Suppressor macrophage treated with lipopolysaccharide for 4 hours (primary cell): ENCODE measurements at regions not wholly inside any gene's neighbourhood (a gene's known extent, or its start where the extent isn't known, plus 50 kb on each side); places are given as distances from the start of the nearest gene placed in this dataset.

Source experiments
- DNase-seq: peaks from one replicate; pipeline ENCODE4 v3.0.0-alpha.2; 2020

DNA sequence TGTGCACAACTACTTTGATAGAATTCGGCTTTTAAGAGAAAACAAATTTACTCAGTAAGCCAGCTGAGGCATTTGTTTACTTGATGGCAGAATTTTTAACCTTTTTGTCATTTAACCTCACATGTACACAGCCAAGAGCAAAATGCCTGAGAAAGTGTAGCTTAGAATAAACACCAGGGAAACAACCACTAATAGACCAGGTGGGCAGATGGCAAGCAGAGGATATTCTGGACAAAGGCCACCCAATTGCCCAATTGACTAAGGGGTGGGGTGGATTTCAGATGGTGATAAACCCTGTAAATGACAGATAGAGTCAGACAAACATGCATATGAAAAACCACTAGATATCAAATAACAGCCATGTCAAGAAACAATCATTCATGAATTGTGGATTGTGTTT lies 190.7 kb upstream of the FBXL4 start:
- DNase-seq, result no peak

DNA sequence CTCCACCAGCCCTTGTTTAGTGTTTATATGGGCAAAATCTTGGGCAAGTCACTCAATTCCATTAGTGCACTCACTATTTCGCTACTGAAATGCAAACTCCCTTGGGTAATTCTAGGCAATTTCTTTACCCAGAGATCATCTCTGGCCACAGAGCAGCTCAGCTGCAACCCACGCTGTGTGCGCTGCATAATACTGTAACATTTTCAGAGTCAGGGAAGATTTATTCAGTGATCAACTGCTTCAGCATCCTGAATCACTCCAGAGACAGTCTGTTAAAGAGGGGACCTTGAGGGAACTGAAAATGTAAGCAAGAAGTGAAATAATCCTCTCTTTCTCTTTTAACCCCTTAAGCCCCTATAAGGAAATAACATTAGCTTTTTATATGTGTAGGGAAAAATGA lies 189.6 kb upstream of the FBXL4 start:
- no peak for DNase-seq

DNA sequence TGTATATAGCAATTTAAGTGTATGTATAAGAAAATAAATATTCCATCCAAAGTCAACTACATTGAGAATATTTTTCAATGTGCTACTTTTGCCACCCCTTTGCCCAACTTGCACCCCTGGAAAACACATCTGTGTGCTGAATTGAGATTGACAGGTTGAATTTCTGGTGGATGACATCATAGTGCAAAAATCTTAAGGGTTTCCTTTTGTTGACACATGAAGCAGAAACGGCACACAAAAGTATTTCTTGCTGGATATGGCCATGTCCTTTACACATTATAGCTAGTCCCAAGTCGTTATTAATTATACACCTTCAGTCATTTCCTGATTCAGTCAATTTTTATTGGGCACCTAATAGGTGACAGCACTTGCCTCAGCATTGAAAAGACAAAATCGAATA lies 188.7 kb upstream of the FBXL4 start:
- DNase-seq, result no peak

DNA sequence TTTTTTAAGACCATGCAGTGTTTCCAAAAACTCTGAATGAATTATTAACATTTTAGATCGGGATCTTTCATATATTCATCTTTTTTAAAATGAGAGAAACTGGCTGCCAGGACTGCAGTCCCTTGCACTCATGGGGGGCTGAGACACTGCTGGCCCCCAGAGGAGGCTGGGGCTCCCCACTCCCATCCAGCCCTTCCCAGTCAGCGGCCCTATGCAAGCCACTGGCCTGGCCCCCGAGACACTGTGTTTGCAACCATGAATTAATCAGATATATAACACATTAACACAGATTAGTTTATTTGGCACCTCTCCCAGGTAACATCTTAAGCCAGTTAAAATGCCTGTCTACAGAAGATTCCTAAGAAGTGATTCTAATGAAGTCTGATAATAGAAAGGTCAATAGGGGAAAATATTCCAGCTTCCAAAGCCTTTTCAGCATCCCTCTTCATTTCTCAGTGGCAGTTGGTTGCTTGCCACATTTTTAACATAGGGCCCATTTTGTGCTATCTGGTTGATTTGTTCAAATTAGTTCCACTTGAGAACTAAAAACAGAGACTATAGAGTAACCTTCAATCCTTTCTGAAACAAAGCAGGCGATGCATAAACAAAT lies 184.4 kb upstream of the FBXL4 start:
- DNase-seq, result no peak

DNA sequence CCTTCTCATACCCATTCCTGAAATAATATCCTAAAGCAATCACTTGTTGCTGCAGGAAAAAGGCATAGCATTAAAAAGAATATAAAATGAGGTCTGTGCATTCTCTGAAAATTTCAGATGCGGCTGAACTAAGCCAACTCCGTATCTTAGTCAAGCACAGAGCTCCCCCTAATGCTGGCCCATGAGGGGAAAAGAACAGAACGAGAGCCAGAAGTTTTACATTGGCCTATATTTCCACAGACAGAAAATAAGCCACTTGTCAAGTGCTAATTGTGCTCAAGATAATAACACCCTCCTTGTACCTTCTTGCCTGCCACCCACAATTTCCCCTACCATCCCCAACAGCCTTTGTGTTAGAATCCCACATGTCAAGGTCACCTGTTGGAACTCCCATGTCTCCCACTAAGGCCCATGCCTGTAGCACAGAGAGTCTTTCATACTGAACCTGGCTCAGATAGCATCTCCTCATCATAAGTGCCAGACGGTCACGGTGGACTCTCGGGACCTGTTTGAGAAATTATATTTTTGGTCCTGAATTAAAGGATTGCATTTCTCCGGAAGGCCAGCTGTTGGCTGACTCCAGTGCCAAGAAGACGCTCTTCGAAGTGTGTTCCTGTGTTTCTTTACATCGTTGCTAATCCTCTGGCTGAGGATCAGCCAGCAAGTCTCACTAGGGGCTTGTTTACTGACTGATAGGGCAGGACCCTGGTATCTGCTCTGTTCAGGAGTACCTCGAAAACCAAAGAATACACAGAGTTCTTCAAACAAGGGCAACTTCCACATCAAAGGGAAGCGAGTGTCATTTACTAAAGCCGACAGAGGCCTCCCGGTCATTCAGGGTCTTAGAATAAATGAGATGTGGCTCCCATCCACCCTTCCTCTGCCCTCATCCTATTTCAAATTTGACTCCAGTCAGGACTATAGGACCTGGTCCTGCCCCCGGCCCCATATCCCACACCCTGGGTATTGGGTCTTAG lies 183.4 kb upstream of the FBXL4 start:
- DNase-seq, result no peak

DNA sequence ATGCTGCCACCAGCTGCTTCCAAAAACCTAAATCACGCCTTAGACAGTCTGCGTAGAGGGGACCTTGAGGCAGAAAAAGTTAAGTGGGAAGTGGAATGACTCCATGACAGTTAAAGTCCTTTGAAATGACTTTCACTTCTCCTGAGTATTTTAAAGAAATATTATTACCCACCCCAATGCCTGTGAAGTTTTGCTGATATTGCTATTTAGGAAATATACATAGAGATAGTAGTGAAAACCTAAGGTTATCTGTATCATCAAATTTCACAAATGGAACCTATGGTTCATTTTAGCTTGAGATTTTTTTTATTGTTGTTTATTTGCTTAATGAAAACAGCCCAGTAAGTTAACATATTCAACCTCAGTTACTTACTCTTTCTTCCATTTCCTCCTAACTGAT lies 182.1 kb upstream of the FBXL4 start:
- no peak for DNase-seq

DNA sequence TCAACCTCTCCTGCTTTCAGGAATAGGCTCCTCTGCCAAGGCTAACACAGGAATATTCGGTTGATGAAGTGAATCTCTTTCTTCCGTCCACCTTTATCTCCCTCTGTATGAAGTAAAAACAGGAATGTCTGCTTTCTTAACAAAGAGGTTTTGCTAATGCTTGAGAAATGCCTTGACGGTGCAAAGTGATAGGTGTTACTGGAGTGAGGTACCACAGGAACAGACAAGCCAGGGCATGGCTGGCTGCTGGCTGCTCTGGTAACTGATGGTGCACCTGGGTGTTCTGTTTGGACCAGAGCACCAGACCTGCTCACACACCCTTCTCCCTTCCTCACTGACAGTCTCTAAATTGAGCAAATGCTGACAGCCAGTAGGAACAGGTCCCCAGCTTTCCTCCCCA lies 174.0 kb upstream of the FBXL4 start:
- no peak for DNase-seq

DNA sequence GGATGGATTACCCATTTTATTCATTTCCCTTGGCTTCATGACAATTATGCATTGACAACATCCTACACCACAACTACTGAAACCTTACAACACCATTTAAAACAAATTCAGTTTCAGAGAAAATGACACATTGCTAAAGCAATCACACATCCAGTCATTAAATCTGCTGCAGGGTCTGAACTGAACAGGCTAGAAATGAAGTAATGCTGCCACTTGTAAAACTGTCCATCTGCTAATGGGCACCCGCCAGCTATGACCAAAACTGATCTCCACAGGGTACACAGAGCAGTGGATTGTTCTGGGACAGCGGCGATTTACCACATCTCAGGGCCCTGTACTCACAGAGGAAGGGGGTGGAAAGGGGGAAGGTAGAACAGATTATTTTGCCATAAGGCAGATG lies 172.9 kb upstream of the FBXL4 start:
- DNase-seq, result no peak

DNA sequence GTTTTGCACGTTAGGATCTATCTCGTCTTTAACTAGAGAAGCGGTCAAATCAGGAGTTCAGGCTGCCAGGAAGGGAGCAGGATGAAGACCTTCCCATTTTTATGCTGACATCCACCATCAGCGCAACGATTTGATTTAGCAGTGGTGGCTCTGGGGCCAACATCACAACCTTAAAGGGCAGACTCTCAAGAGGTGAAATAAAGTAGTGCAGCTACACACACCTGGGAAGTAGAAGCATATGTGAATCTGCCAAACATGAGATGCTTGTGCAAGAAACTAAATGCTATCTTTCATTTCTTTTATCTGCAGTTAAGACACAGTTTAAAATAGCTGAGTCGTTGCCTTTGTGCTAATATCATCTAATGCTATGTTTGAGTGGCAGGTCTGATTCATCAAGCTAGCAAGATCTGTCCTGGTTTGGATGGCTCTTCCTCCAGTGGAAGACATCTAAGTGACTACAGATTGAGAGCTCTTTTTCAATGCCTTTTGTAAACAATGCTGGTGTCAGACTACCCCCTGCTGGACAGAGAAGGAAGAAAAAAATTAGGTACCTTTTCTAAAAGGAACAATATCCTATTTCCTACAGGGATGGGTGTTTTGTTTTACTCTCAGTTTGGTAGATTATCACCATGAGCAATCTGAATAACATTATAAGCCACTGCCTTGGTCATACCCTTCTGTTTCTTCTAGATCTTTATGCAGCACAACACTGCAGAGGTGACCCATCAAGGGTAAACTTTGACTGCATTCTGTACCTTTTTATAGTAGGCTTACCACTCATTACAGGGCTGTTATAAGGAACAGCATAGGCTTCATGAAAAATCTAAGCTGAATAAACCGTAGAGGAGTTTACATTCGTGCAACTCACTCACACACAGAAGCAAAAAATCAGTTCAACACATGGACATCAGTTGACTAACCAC lies 171.6 kb upstream of the FBXL4 start:
- peak; percentile 50 for DNase-seq

DNA sequence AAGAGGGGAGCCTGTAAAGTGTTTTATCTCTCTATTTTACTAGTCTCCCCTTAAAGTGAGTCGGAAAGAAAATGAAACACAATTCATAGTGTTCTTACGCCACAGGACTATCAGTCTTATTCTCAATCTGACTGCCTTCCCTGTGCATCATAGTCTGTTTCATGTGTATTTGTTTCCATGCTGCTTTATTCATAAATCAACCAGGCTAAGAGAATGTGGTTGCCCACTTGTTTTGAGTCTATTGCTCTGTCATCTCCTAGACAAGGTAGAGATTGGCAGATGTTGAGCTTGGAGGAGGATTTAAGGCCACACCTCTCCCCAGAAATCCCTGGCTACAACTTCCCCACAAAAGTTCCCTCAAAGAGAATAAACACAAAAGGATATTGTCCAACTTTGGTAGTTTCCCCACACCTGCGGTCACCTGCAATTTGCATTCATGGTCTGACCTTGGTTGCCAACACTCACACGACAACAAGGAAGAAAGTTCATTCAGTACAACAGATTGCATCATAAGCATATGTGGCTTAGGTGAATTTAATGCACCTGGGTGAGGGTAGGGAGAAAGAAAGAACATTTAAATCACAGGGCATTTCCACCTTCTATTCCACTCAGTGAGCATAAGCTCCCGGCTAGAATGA lies 167.1 kb upstream of the FBXL4 start:
- DNase-seq, result no peak

DNA sequence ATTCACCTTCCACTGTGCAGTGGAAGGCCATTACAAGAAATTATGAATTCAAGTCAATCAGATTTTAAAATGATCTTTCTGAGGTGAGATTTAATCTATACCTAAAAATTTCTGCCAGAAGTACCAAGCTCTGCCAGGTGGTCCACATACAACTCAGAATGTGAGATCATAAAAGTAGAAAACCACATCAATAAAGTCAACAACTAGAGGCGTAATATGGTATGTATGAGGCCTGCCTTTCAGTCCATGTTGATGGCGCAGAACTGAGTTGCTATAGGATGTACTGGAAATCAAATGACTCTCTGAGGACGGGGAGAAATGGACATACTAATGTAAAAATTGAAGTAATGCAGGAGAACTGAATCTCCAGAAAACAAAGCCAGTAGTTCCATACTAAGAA lies 163.8 kb upstream of the FBXL4 start:
- DNase-seq, result no peak

DNA sequence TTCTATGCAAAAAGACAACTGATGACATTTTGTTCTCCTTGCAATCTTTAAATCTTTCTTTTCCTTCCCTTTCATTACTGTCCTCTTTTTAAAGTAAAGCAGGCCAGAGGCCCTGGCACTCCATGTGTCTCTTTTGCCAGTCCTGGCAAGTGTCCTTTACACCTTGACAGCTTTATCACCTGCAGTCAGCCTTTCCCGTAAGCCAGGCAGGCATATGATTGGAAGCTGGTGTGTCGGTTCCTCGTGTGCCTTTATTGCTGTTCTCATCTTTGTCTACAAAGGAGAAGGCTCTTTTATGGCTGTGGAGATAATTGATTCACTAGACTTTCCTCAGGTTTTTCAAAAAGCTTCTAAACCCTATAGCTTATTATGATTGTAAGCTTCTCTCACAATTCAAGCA lies 162.3 kb upstream of the FBXL4 start:
- DNase-seq, result no peak

DNA sequence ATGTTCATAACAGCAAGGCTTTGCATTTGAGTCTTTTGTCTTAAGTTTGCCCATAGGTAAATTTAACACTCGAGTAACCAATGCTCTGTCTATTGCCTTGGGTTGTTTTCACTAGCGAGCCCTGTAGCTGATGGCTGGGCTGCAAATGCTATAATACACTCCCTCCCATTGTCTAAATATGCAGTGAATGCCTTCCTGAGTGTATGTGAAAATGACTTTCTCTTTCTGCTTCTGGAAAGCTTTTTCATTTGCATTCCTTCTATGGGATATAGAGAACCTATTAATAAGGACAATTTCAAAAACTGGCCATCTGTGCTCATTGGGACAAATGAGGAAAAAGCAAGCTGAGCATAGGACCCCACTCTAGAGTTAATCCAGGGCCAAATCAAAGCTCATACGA lies 156.5 kb upstream of the FBXL4 start:
- DNase-seq, result no peak

DNA sequence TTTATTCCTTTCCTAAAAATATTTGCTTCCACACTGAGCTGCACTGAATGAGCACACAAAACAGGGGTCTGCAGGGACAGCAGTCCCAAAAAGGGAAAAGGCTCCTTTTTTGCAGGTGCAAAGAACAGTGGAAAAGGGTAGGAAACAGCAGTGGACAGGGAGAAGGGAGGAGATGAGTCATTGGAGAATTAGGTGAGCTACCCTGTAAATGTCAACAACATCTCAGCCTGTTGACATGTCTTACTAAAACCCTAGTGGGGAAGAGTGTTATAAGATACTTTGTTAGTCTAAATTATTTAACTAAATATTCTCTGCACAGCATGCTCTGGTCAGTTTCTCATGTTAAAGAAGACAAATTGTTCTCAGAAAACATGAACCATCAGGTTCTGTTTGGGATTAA lies 151.5 kb upstream of the FBXL4 start:
- DNase-seq, result no peak

DNA sequence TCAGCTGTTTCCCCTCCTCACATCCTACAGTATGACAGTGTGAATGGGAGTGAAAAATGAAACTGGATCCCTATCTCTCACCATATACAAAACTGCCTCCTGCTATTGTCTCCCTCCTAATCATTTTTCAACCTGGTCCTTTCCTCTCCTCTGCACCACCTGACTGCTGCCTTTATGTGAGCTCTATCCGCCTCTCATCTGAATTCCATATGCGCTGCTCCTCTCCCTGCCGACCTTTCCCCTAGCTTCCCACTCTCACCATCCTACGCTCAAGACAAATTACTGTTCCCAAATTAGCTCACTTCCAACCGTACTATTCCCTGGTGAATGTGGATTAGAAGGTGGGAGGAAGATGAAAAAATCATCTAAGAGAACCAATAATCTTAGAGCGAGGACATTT lies 148.4 kb upstream of the FBXL4 start:
- DNase-seq, result no peak

DNA sequence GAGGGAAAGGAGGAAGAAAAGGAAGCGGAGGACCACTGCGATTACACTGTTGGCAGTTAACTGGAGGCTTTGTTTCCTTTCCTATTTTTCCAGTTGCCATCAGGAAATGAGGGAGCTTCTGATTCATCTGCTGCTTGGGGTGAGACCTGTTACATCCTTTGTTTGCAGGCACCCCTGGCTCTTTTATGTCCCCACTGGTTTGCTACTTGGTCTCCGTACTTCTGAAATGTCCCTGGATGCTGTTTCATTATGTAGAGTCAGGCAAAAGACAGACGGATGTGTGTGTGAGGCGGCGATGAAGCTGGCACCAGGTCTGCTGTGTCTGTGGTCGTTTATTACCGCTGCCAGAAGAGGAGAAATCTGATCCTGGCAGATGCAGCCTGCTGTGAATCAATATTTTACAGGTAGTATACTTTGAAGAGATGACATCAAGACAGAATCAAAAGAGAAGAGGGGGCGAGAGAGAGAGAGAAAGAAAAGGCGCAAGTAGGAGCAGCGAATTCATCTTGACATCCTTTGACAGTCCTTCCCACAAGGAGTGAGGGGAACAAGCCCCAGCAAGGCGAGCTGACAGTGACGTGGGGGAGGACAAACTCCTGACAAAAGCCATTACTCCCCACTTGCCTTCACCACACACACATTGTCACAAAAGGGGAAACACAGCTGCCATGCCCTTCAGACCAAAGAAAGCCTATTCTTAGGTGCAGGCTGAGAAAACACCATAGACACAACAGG lies 145.9 kb upstream of the FBXL4 start:
- DNase-seq, result no peak

DNA sequence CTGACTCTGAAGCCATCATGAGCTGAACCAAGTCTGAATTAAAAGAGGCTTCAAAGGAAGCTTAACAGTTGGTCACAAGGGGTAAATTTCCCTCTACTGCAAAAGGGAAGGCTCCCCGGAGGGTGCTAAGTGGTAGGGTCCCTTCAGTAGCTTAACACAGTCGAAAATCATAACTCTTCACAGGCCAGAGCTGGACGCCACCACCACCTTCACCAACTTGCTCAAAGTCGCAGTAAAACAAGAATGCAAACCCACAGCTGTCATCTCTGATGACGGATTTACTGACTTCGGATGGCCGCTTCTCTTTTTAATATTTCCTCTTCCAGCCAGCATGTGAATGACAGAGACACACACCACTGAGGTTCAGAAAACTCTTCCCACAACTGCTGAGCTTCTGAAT lies 144.7 kb upstream of the FBXL4 start:
- no peak for DNase-seq

DNA sequence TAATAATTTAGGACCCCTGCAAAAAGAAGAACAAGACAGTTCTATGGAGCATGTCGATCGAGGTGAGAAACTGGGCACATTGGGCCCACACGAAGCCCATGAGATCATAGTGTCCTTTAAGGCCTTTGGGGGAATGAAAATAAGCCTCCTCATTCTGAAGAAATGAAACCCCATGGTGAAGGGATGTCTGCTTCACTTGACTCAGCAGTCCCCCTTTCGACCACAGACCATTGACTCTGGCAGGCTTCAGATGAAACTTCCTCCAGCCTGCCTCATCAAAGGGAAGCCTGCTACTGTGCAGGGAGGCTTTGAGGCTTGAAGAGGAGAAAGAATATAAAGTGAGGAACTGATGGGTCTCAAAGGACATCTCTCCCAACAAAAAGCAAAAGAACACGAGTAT lies 144.2 kb upstream of the FBXL4 start:
- no peak for DNase-seq

DNA sequence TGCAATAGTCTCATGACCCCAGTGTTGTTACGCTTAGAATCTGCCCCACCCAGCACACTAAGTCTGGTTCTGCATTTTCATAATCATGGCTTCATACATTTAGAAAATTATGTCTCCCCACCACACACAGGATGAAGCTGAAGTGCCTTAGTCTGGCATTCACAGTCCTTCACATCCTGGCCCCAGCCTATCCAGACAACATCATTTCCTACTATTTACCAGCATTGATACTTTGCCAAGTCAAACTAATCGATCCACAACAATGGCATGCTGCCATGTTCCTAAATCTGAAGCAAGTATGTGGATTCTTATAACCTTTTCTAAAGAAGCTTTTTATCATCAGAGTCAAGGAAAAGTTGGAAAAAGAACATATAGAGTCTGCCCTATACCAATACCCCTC lies 132.4 kb upstream of the FBXL4 start:
- DNase-seq, result no peak

DNA sequence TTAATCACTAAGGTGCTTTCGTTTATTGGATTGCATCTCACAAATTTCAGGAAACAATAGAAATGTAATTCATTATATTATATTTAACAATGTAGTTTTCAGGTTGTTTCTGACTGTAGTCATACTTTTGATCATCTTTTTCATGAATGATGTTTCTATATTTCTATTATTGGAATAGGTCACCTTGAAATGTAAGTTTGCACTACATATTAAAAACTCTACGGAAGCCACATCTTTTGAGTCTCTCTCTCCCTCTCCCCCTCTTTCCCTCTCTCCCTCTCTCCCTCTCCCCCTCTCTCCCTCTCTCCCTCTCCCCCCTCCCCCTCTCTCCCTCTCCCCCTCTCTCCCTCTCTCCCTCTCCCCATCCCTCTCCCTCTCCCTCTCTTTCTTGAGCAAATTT lies 131.3 kb upstream of the FBXL4 start:
- no peak for DNase-seq

DNA sequence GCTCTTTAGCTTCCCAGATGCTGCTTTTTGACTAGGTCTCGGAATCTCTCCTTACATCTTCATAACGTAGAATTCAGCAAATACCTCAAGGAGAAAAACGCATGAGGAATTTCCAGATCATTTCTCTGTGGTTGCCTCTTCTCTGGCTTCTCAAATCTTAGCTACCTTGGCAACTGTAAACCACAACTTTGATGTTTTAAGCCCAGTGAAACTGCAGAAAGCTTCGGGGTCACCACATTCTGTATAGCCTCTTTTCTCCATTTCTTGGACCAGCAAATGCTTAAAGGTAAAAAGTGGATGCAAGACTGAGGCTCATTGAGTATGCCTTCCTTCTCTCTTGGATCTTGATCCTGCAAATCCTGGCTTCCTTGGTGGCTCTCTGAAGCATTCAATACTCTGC lies 125.5 kb upstream of the FBXL4 start:
- DNase-seq, result no peak

DNA sequence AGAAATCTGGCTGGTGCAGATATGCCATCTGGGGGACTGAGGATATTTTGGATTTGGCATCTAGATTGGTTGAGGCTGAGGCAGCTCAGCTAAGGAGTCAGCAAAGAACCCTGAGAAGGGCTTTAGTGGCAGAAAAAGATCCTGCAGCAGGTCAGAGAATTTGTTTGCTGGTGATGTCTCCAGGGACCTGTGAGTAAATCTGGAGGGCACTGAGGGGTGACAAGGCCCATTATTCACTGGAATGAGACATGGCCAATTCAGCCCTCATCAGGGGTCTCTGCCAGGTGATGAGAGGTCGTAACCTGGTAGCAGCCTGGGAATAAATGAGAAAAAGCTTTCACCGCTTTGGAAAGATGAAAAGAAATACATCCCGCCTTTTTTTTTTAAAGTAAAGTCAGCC lies 118.3 kb upstream of the FBXL4 start:
- DNase-seq, result no peak
